PFSK-1 (cell line): ENCODE measurements at regions not wholly inside any gene's neighbourhood (a gene's known extent, or its start where the extent isn't known, plus 50 kb on each side); places are given as distances from the start of the nearest gene placed in this dataset.

Experiments
- POLR2AphosphoS5 ChIP-seq: IDR thresholded peaks from 2 replicates; pipeline ENCODE4 v1.6.1; 2012; ENCODE audit warnings: low read depth, mild to moderate bottlenecking, control low read depth, low read length, moderate library complexity
- SIN3A ChIP-seq: IDR thresholded peaks from 2 replicates; pipeline ENCODE4 v1.6.1; 2012; ENCODE audit warnings: mild to moderate bottlenecking, low read length, moderate library complexity, borderline replicate concordance; ENCODE audit not compliant: insufficient read depth
- TF ChIP-seq, protein P1 (sequence below), 2 experiments: IDR thresholded peaks; 2 replicates each; pipeline versions ENCODE4 v1.6.1 to v1.8.0; 2011 to 2012; ENCODE audit warnings: low read depth in 2 of 2, low read length in 2 of 2, control low read depth in 1 of 2, inconsistent platforms in 1 of 2, mild to moderate bottlenecking in 1 of 2, moderate library complexity in 1 of 2; ENCODE audit not compliant: insufficient read depth in 1 of 2

DNA sequence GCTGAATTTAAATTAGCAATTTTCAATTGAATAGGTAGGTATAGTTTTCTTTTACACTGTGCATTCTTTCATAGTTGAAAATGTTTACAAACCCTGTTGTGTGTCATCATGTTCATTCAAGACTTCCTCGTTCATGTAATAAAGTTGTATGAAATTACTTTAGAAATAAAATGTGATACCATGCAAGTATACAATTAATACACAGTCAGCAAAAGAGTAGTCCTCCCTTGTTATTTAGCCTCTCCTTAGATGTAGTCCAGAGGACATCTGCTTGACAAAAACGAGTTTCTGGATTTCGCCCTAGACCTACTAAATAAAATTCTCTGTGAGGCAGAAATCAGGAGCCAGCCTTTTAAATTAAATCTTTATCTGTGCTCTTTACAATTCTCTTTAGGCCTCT is 231.6 kb downstream of the CXXC4 start:
- no peak for TF ChIP-seq SIN3A
- no peak for TF ChIP-seq POLR2AphosphoS5
- TF ChIP-seq, protein P1, sequence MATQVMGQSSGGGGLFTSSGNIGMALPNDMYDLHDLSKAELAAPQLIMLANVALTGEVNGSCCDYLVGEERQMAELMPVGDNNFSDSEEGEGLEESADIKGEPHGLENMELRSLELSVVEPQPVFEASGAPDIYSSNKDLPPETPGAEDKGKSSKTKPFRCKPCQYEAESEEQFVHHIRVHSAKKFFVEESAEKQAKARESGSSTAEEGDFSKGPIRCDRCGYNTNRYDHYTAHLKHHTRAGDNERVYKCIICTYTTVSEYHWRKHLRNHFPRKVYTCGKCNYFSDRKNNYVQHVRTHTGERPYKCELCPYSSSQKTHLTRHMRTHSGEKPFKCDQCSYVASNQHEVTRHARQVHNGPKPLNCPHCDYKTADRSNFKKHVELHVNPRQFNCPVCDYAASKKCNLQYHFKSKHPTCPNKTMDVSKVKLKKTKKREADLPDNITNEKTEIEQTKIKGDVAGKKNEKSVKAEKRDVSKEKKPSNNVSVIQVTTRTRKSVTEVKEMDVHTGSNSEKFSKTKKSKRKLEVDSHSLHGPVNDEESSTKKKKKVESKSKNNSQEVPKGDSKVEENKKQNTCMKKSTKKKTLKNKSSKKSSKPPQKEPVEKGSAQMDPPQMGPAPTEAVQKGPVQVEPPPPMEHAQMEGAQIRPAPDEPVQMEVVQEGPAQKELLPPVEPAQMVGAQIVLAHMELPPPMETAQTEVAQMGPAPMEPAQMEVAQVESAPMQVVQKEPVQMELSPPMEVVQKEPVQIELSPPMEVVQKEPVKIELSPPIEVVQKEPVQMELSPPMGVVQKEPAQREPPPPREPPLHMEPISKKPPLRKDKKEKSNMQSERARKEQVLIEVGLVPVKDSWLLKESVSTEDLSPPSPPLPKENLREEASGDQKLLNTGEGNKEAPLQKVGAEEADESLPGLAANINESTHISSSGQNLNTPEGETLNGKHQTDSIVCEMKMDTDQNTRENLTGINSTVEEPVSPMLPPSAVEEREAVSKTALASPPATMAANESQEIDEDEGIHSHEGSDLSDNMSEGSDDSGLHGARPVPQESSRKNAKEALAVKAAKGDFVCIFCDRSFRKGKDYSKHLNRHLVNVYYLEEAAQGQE (IDR thresholded peaks at IDR 0.05; ENCODE audit: insufficient read depth in 1 of 2, low read depth in 2 of 2, low read length in 2 of 2) = no peak
